Gastrocnemius medialis (tissue), 4 donors: ENCODE measurements at regions not wholly inside any gene's neighbourhood (a gene's known extent, or its start where the extent isn't known, plus 50 kb on each side); places are given as distances from the start of the nearest gene placed in this dataset.

Experiments used
- CTCF ChIP-seq, 5 experiments: fragments of 450-650 bp in 3 of 5; fragments of 200-600 bp in 2 of 5; sonication (generic) in 2 of 5; IDR thresholded peaks in 4 of 5; conservative IDR thresholded peaks in 1 of 5; 1 replicate in 4 of 5; 2 replicates in 1 of 5; pipeline ENCODE4 v1.5.1; 2016 to 2019; ENCODE audit warnings: antibody characterized with exemption in 5 of 5, mild to moderate bottlenecking in 3 of 5, moderate library complexity in 3 of 5
- POLR2A ChIP-seq, 2 donors: fragments of 450-650 bp; IDR thresholded peaks; one replicate each; pipeline ENCODE4 v1.6.1; 2017; ENCODE audit warnings: antibody characterized with exemption in 2 of 2, mild to moderate bottlenecking in 2 of 2, moderate library complexity in 2 of 2

- no peak for TF ChIP-seq CTCF (IDR thresholded peaks at IDR 0.05 in 4 of 5, conservative IDR thresholded peaks at IDR 0.05 in 1 of 5)
- TF ChIP-seq POLR2A (IDR thresholded peaks at IDR 0.05) = no peak
These were observed 444.6 kb upstream of the DCN start for GRCh38 chr12:91627225-91627624.
